Neural progenitor cell (in vitro differentiated cells): ENCODE measurements at regions not wholly inside any gene's neighbourhood (a gene's known extent, or its start where the extent isn't known, plus 50 kb on each side); places are given as distances from the start of the nearest gene placed in this dataset.

ENCODE experiments used
- DNase-seq: peaks from one replicate; pipeline ENCODE4 v3.0.0-alpha.2; 2016; ENCODE audit warnings: low spot score
- H2AFZ ChIP-seq: fragments of 200-600 bp; sonication (generic); replicated peaks from 2 replicates; pipeline ENCODE4 v1.6.1; 2016; ENCODE audit warnings: antibody characterized with exemption
- H3F3A ChIP-seq: fragments of 200-600 bp; sonication (generic); 2 replicates; pipeline ENCODE4 v1.6.1; 2016; ENCODE audit warnings: antibody characterized with exemption, low read depth
- H3K27ac ChIP-seq: fragments of 200-600 bp; sonication (generic); 2 replicates; pipeline ENCODE4 v1.5.1; 2016; ENCODE audit warnings: mild to moderate bottlenecking
- H3K27me3 ChIP-seq: fragments of 200-600 bp; sonication (generic); 2 replicates; pipeline ENCODE4 v1.6.1; 2016; ENCODE audit warnings: mild to moderate bottlenecking, moderate library complexity
- H3K36me3 ChIP-seq: fragments of 200-600 bp; sonication (generic); 2 replicates; pipeline ENCODE4 v1.5.1; 2016
- H3K4me1 ChIP-seq: fragments of 200-600 bp; sonication (generic); 2 replicates; pipeline ENCODE4 v1.6.1; 2016; ENCODE audit warnings: mixed run types
- H3K4me2 ChIP-seq: fragments of 200-600 bp; sonication (generic); 2 replicates; pipeline ENCODE4 v1.6.1; 2016
- H3K4me3 ChIP-seq: fragments of 200-600 bp; sonication (generic); 2 replicates; pipeline ENCODE4 v1.5.1; 2016
- H3K79me2 ChIP-seq: fragments of 200-600 bp; sonication (generic); 2 replicates; pipeline ENCODE4 v1.6.1; 2016; ENCODE audit warnings: low read depth
- H3K9ac ChIP-seq: fragments of 200-600 bp; sonication (generic); 2 replicates; pipeline ENCODE4 v1.6.1; 2016
- H3K9me3 ChIP-seq: fragments of 200-600 bp; sonication (generic); 2 replicates; pipeline ENCODE4 v1.5.1; 2016; ENCODE audit warnings: low read depth
- H4K20me1 ChIP-seq: fragments of 200-600 bp; sonication (generic); 2 replicates; pipeline ENCODE4 v1.6.1; 2016; ENCODE audit warnings: low read depth
- H3K27ac Mint-ChIP-seq: 3 replicates; pipeline ENCODE4 v1.8.0; 2021; ENCODE audit warnings: mixed read lengths
- H3K27me3 Mint-ChIP-seq: 2 replicates; pipeline ENCODE4 v1.8.0; 2022; ENCODE audit warnings: low read depth, mild to moderate bottlenecking, inconsistent platforms, moderate library complexity, mixed read lengths; ENCODE audit not compliant: insufficient read depth
- H3K36me3 Mint-ChIP-seq: 3 replicates; pipeline ENCODE4 v1.8.0; 2021; ENCODE audit warnings: mixed read lengths
- H3K4me1 Mint-ChIP-seq: 3 replicates; pipeline ENCODE4 v1.8.0; 2021; ENCODE audit warnings: mixed read lengths
- H3K4me3 Mint-ChIP-seq: 3 replicates; pipeline ENCODE4 v1.8.0; 2021; ENCODE audit warnings: mild to moderate bottlenecking, moderate library complexity, mixed read lengths
- H3K9me3 Mint-ChIP-seq: 3 replicates; pipeline ENCODE4 v1.8.0; 2020; ENCODE audit warnings: mixed read lengths
- EZH2 ChIP-seq: fragments of 200-600 bp; sonication (generic); IDR thresholded peaks from 2 replicates; pipeline ENCODE4 v1.6.1; 2017; ENCODE audit warnings: antibody characterized with exemption, mild to moderate bottlenecking, moderate library complexity
- EZH2phosphoT487 ChIP-seq: fragments of 200-600 bp; sonication (generic); IDR thresholded peaks from 2 replicates; pipeline ENCODE4 v1.6.1; 2017; ENCODE audit warnings: antibody characterized with exemption
- TF ChIP-seq, protein P1 (sequence below): fragments of 200-600 bp; sonication (generic); IDR thresholded peaks from 2 replicates; pipeline ENCODE4 v1.5.1; 2017; ENCODE audit warnings: antibody characterized with exemption, mild to moderate bottlenecking

DNA sequence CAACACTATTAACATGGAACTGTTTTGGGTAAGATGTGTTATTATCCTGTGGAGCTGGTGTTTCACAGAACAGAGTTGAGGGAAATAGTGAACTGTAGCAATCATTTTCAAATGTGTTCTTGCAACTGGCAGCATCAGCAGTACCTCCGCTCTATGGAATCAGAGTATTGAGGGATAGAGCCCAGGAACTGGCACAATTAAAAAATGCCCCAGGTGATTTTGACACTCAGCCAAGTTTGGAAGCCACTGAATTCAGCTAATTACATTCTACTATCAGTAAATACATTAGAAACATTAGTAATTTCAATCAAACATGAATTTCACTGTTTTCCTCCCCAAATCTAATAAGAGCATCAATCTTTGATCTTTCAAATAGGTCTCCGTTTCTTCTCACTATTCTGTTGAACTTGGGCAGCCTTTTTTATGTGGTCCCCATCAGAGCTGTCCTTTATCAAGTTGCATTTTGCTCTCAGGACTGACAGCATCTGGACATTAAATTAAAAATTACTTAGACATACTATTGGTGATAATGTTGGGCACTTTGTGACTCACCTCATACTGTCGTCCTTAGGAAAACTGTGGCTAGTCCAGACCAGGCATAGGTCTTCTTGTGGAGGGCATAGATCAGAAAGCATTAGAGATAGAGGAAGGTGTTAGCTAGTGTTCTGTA is 251.5 kb downstream of the DHX35 start:
- H3K9ac ChIP-seq: no peak overlapping the region
- no peak overlapping the region for H3K4me3 Mint-ChIP-seq
- no peak overlapping the region for H3K4me3 ChIP-seq
- no peak overlapping the region for H3K27ac ChIP-seq
- H3K36me3 ChIP-seq: no peaks in the 10 kb centered on the region
- TF ChIP-seq EZH2phosphoT487 (no peak), EZH2 (no peak)
- TF ChIP-seq, protein P1, sequence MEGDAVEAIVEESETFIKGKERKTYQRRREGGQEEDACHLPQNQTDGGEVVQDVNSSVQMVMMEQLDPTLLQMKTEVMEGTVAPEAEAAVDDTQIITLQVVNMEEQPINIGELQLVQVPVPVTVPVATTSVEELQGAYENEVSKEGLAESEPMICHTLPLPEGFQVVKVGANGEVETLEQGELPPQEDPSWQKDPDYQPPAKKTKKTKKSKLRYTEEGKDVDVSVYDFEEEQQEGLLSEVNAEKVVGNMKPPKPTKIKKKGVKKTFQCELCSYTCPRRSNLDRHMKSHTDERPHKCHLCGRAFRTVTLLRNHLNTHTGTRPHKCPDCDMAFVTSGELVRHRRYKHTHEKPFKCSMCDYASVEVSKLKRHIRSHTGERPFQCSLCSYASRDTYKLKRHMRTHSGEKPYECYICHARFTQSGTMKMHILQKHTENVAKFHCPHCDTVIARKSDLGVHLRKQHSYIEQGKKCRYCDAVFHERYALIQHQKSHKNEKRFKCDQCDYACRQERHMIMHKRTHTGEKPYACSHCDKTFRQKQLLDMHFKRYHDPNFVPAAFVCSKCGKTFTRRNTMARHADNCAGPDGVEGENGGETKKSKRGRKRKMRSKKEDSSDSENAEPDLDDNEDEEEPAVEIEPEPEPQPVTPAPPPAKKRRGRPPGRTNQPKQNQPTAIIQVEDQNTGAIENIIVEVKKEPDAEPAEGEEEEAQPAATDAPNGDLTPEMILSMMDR: no peak
- peaks cover 3% of the 10 kb centered on the region for H3K27me3 Mint-ChIP-seq
- no peak overlapping the region for H2AFZ ChIP-seq
- H4K20me1 ChIP-seq: no peaks in the 10 kb centered on the region
- no peaks in the 10 kb centered on the region for H3K79me2 ChIP-seq
- no peak overlapping the region for H3K27ac Mint-ChIP-seq
- no peak for DNase-seq
- peaks cover 13% of the 10 kb centered on the region for H3K4me1 Mint-ChIP-seq
- no peaks in the 10 kb centered on the region for H3K36me3 Mint-ChIP-seq
- H3K9me3 Mint-ChIP-seq: no peaks in the 10 kb centered on the region
- no peak overlapping the region for H3K4me2 ChIP-seq
- no peaks in the 10 kb centered on the region for H3K9me3 ChIP-seq
- no peaks in the 10 kb centered on the region for H3F3A ChIP-seq
- H3K4me1 ChIP-seq: peaks cover 9% of the 10 kb centered on the region
- H3K27me3 ChIP-seq: peaks cover 58% of the 10 kb centered on the region

DNA sequence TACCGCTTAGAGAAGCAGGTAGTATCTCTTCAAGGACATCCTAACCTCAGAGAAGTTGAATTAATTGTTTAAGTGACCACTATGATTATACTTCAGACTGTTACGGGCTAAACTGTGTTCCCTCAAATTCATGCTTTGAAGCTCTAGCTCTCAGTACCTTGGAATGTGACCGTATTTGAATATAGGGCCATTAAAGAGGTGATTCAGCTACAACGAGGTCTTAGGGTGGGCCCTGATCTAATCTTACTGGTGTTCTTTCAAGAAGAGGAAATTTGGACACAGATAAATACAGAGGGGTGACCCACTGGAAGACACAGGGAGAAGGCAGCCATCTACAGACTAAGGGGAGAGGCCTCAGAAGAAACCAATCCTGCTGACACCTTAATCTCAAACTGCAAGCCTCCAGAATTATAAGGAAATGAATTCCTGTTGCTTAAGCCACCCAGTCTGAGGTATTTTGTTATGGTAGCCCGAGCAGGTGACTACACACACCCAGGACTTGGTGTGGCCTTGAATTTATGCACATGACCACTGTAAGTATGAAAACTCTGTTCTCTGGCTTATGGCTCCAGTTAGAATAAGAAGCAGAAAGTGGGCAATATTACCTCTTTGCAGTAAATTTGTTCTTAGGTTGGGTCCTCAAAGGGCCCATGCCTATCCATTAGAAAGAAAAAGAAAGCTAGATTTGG is 249.1 kb downstream of the DHX35 start:
- H3K27ac Mint-ChIP-seq: no peak overlapping the region
- Histone ChIP-seq H3K79me2 (no peaks in the 10 kb centered on the region), H3K9ac (no peak overlapping the region), H3K4me2 (peak overlapping the region; percentile 59), H4K20me1 (no peaks in the 10 kb centered on the region), H3K4me1 (peaks cover 9% of the 10 kb centered on the region), H3F3A (no peaks in the 10 kb centered on the region), H2AFZ (no peak overlapping the region), H3K27ac (no peak overlapping the region), H3K36me3 (no peaks in the 10 kb centered on the region), H3K9me3 (no peaks in the 10 kb centered on the region), H3K4me3 (no peak overlapping the region), H3K27me3 (peaks cover 47% of the 10 kb centered on the region)
- no peak overlapping the region for H3K4me3 Mint-ChIP-seq
- H3K9me3 Mint-ChIP-seq: no peaks in the 10 kb centered on the region
- H3K36me3 Mint-ChIP-seq: no peaks in the 10 kb centered on the region
- no peak for DNase-seq
- H3K27me3 Mint-ChIP-seq: peaks cover 3% of the 10 kb centered on the region
- TF ChIP-seq EZH2phosphoT487 (no peak), EZH2 (no peak)
- TF ChIP-seq, protein P1: no peak
- peaks cover 13% of the 10 kb centered on the region for H3K4me1 Mint-ChIP-seq

DNA sequence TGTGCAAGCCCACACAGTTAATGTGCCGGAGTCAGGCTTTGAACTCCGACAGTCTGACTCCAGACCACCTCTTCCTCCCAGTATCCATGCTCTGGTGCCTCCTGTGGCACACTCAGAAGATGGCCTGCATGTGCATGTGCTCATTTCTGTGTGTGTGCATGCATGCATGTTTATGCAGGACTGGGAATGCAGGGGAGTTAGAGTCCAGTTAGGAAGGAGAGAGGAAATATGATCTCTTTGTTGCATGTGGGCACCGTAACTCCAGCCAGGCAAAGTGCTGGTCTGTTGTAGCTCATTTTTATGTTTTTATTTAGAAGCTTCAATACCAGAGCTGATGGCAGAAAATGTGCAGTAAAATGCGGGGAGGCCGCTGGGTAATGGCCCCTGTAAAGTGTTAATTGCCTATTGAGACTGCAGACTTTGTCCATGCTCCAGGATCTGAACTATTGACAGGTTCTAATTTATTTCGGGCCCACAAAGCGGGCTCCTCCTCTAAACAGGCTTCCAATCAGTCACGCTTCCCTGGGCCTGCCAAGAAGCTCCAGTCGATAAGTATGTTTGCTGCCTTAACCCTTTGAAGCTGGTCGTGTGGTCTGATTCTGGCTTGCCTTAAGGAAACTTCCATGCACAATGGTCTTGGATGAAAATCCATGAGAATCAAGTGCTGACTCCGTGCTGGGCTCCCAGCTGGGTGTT is 248.3 kb downstream of the DHX35 start:
- H3K4me3 Mint-ChIP-seq: no peak overlapping the region
- no peak overlapping the region for H3K27ac Mint-ChIP-seq
- Histone ChIP-seq H3K9me3 (no peaks in the 10 kb centered on the region), H4K20me1 (no peaks in the 10 kb centered on the region), H3K4me3 (no peak overlapping the region), H3K4me1 (peaks cover 9% of the 10 kb centered on the region), H3F3A (no peaks in the 10 kb centered on the region), H2AFZ (no peak overlapping the region), H3K79me2 (no peaks in the 10 kb centered on the region), H3K27me3 (peaks cover 46% of the 10 kb centered on the region), H3K27ac (no peak overlapping the region), H3K36me3 (no peaks in the 10 kb centered on the region), H3K9ac (no peak overlapping the region), H3K4me2 (peak overlapping the region; percentile 59)
- H3K9me3 Mint-ChIP-seq: no peaks in the 10 kb centered on the region
- DNase-seq: peak; percentile 41
- TF ChIP-seq, protein P1: no peak
- no peak for TF ChIP-seq EZH2phosphoT487
- H3K36me3 Mint-ChIP-seq: no peaks in the 10 kb centered on the region
- peaks cover 13% of the 10 kb centered on the region for H3K4me1 Mint-ChIP-seq
- peaks cover 3% of the 10 kb centered on the region for H3K27me3 Mint-ChIP-seq
